AG09319 (cell line): ENCODE measurements at regions not wholly inside any gene's neighbourhood (a gene's known extent, or its start where the extent isn't known, plus 50 kb on each side); places are given as distances from the start of the nearest gene placed in this dataset.
"Not testable (repeated sequence)": the region's sequence is repeated elsewhere in the genome, so short reads cannot be mapped to it uniquely, and the experiment has no call there.

Source experiments
- DNase-seq: peaks from one replicate; pipeline ENCODE4 v3.0.0-alpha.2; 2010; ENCODE audit warnings: low read depth; ENCODE audit errors: extremely low read depth
- CTCF ChIP-seq: IDR thresholded peaks from 2 replicates; pipeline ENCODE4 v1.5.1; 2011; ENCODE audit warnings: low read depth, mild to moderate bottlenecking, inconsistent platforms, low read length, moderate library complexity

- no peak for TF ChIP-seq CTCF
- no peak for DNase-seq
These were observed 266.0 kb upstream of the ID4 start for GRCh38 chr6:19571176-19571575.

GRCh38 chr6:19578481-19578880 lies 258.7 kb upstream of the ID4 start:
- no peak for TF ChIP-seq CTCF
- DNase-seq: peak; percentile 5

- DNase-seq: not testable (repeated sequence)
These were observed 253.0 kb upstream of the ID4 start for GRCh38 chr6:19584207-19584606.

GRCh38 chr6:19587238-19587942 lies 249.8 kb upstream of the ID4 start:
- DNase-seq: no peak
- TF ChIP-seq CTCF: no peak

GRCh38 chr6:19590501-19591131 lies 246.6 kb upstream of the ID4 start:
- no peak for TF ChIP-seq CTCF
- DNase-seq: no peak

- TF ChIP-seq CTCF: no peak
- DNase-seq: no peak
These were observed 239.3 kb upstream of the ID4 start for GRCh38 chr6:19597809-19598320.

- DNase-seq: no peak
- TF ChIP-seq CTCF: no peak
These were observed 237.2 kb upstream of the ID4 start for GRCh38 chr6:19599796-19600464.
